Upper lobe of left lung (tissue), 6 donors: ENCODE measurements at regions not wholly inside any gene's neighbourhood (a gene's known extent, or its start where the extent isn't known, plus 50 kb on each side); places are given as distances from the start of the nearest gene placed in this dataset.

Experiments
- ATAC-seq, 2 donors: fragments of 200-7000 bp; cut with Tn5 transposase; one replicate each; pipeline ENCODE4 v1.9.1; 2022; ENCODE audit warnings: mild to moderate bottlenecking in 2 of 2, moderate library complexity in 2 of 2; ENCODE audit not compliant: low FRiP score in 2 of 2
- DNase-seq, 2 donors: peaks; one replicate each; pipeline ENCODE4 v3.0.0-alpha.2; 2019 to 2020
- H3K27ac ChIP-seq, 4 donors: fragments of 200-600 bp; sonication (generic); one replicate each; pipeline ENCODE4 v1.5.1; 2016 to 2019
- H3K27me3 ChIP-seq, 4 donors: fragments of 200-600 bp; sonication (generic); one replicate each; pipeline ENCODE4 v1.5.1; 2017 to 2019
- H3K36me3 ChIP-seq, 4 donors: fragments of 200-600 bp; sonication (generic); one replicate each; pipeline ENCODE4 v1.5.1; 2016 to 2019
- H3K4me1 ChIP-seq, 4 donors: fragments of 200-600 bp; sonication (generic); one replicate each; pipeline ENCODE4 v1.5.1; 2018 to 2019
- H3K4me3 ChIP-seq, 4 donors: fragments of 200-600 bp; sonication (generic); one replicate each; pipeline ENCODE4 v1.5.1; 2017 to 2019; ENCODE audit warnings: mild to moderate bottlenecking in 2 of 4, moderate library complexity in 1 of 4
- H3K9me3 ChIP-seq, 4 donors: fragments of 200-600 bp; sonication (generic); one replicate each; pipeline ENCODE4 v1.5.1; 2018 to 2019
- CTCF ChIP-seq, 6 experiments: fragments of 450-650 bp in 4 of 6; fragments of 200-600 bp in 2 of 6; sonication (generic) in 2 of 6; IDR thresholded peaks; one replicate each; pipeline ENCODE4 v1.5.1; 2016 to 2019; ENCODE audit warnings: antibody characterized with exemption in 6 of 6
- EP300 ChIP-seq, 4 donors: sonication (generic); formaldehyde crosslinking; IDR thresholded peaks; one replicate each; pipeline ENCODE4 v1.5.1; 2017; ENCODE audit warnings: antibody characterized with exemption in 4 of 4, control low read depth in 2 of 4
- POLR2A ChIP-seq, 4 donors: fragments of 450-650 bp; IDR thresholded peaks; one replicate each; pipeline ENCODE4 v1.5.1; 2016 to 2017; ENCODE audit warnings: antibody characterized with exemption in 4 of 4, mild to moderate bottlenecking in 2 of 4
- POLR2AphosphoS5 ChIP-seq, 2 donors: sonication (generic); formaldehyde crosslinking; IDR thresholded peaks; one replicate each; pipeline ENCODE4 v1.5.1; 2017; ENCODE audit warnings: antibody characterized with exemption in 2 of 2
- WGBS, 2 donors: methylation state at CpG; one replicate each; pipeline ENCODE4 v1.1.5; 2017 to 2018; 5-methylcytosine and 5-hydroxymethylcytosine counted together
- donor health status: DM: no; HTN: no; CAD: no; lungs with moderate emphysema.
- donor health status: DM: no; HTN: yes; CAD: no; lungs with severe emphysema.

GRCh38 chr20:10739566-10739965 lies 65.8 kb upstream of the JAG1 start:
- H3K27ac ChIP-seq, result peak overlapping the region in 2 of 4 donors; percentile 21 to 73
- DNase-seq (no peak), ATAC-seq (peak in 1 of 2 donors; percentile 56)
- H3K36me3 ChIP-seq, result no peaks in the 10 kb centered on the region
- no peaks in the 10 kb centered on the region for H3K9me3 ChIP-seq
- H3K27me3 ChIP-seq, result no peaks in the 10 kb centered on the region
- WGBS, 2 donors, result 39 to 41% methylated on average over 7 of the region's 7 CpGs
- peak overlapping the region in 3 of 4 donors; percentile 14 to 33 (median 26) for H3K4me3 ChIP-seq
- peaks cover 5 to 19% (median 11%) of the 10 kb centered on the region in 4 donors for H3K4me1 ChIP-seq
- no peak for TF ChIP-seq EP300 (IDR thresholded peaks at IDR 0.05)

GRCh38 chr20:10741060-10741459 lies 67.3 kb upstream of the JAG1 start:
- no peak for ATAC-seq
- Histone ChIP-seq H3K4me1 (peaks cover 0 to 14% (median 8%) of the 10 kb centered on the region in 4 donors), H3K27ac (no peak overlapping the region), H3K4me3 (no peak overlapping the region), H3K27me3 (no peaks in the 10 kb centered on the region), H3K36me3 (no peaks in the 10 kb centered on the region), H3K9me3 (no peaks in the 10 kb centered on the region)
- WGBS, 2 donors, result 38 to 56% methylated on average over 5 of the region's 5 CpGs
- no peak for TF ChIP-seq POLR2A (IDR thresholded peaks at IDR 0.05)
- no peak for DNase-seq

GRCh38 chr20:10745790-10746189 lies 72.0 kb upstream of the JAG1 start:
- Histone ChIP-seq H3K4me1 (peaks cover 0 to 1% (median under 1%) of the 10 kb centered on the region in 4 donors), H3K36me3 (no peaks in the 10 kb centered on the region), H3K4me3 (no peak overlapping the region), H3K9me3 (no peaks in the 10 kb centered on the region), H3K27ac (no peak overlapping the region), H3K27me3 (no peaks in the 10 kb centered on the region)
- 92 to 93% methylated on average over 5 of the region's 5 CpGs for WGBS, 2 donors
- DNase-seq (no peak), ATAC-seq (no peak)
- TF ChIP-seq EP300 (IDR thresholded peaks at IDR 0.05) (no peak), CTCF (IDR thresholded peaks at IDR 0.05) (no peak), POLR2A (IDR thresholded peaks at IDR 0.05) (no peak), POLR2AphosphoS5 (IDR thresholded peaks at IDR 0.05) (no peak)

- Histone ChIP-seq H3K9me3 (no peaks in the 10 kb centered on the region), H3K4me3 (no peak overlapping the region), H3K27ac (peak overlapping the region in 1 of 4 donors; percentile 59), H3K4me1 (no peaks in the 10 kb centered on the region), H3K36me3 (no peaks in the 10 kb centered on the region), H3K27me3 (no peaks in the 10 kb centered on the region)
- TF ChIP-seq POLR2AphosphoS5 (IDR thresholded peaks at IDR 0.05) (no peak), CTCF (IDR thresholded peaks at IDR 0.05) (no peak), EP300 (IDR thresholded peaks at IDR 0.05) (no peak), POLR2A (IDR thresholded peaks at IDR 0.05) (no peak)
- ATAC-seq (no peak), DNase-seq (no peak)
- 43 to 54% methylated on average over 6 of the region's 6 CpGs for WGBS, 2 donors
These were observed 73.2 kb upstream of the JAG1 start for GRCh38 chr20:10747019-10747418.

- Histone ChIP-seq H3K27me3 (no peaks in the 10 kb centered on the region), H3K9me3 (no peaks in the 10 kb centered on the region), H3K4me1 (no peaks in the 10 kb centered on the region), H3K27ac (no peak overlapping the region), H3K4me3 (no peak overlapping the region), H3K36me3 (no peaks in the 10 kb centered on the region)
- DNase-seq (no peak), ATAC-seq (no peak)
- TF ChIP-seq POLR2A (IDR thresholded peaks at IDR 0.05) (no peak), CTCF (IDR thresholded peaks at IDR 0.05) (no peak), POLR2AphosphoS5 (IDR thresholded peaks at IDR 0.05) (no peak), EP300 (IDR thresholded peaks at IDR 0.05) (no peak)
These were observed 75.3 kb upstream of the JAG1 start for GRCh38 chr20:10749084-10749483.

GRCh38 chr20:10752206-10752605 lies 78.4 kb upstream of the JAG1 start:
- H3K27ac ChIP-seq, result no peak overlapping the region
- peaks cover 0 to 5% (median 1%) of the 10 kb centered on the region in 4 donors for H3K4me1 ChIP-seq
- no peak for DNase-seq
- ATAC-seq, result no peak
- H3K36me3 ChIP-seq, result no peaks in the 10 kb centered on the region
- no peaks in the 10 kb centered on the region for H3K9me3 ChIP-seq
- H3K27me3 ChIP-seq, result no peaks in the 10 kb centered on the region
- TF ChIP-seq EP300 (IDR thresholded peaks at IDR 0.05) (no peak), CTCF (IDR thresholded peaks at IDR 0.05) (no peak)
- no peak overlapping the region for H3K4me3 ChIP-seq
